ENCODE measurements at regions not wholly inside any gene's neighbourhood (a gene's known extent, or its start where the extent isn't known, plus 50 kb on each side); places are given as distances from the start of the nearest gene placed in this dataset.

DNA sequence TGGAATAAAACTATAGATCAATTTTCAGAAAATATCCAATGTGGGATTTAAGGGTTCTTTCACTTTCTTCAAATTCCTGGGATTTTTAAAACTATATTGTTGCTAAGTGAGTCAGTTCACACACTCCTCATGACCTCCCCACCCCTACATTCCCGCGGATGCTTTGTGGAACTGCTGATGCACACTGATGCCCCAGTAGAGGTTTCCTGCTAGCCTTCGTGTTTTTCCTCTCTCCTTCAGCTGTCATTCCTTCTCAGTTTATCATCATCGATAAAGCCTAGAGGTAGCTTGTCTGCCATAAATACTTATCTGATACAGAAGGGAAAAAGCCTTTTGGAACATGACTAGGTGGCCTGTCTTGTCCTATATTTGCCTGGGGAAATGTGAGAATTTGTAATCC lies 67.4 kb upstream of the GALNT5 start:
- no peak for DNase-seq
- in situ Hi-C loops (cut with MboI; ENCODE audit: low pct_unique_long_range_greater_than_20kb, low sequenced_read_pairs), result no loop called here

DNA sequence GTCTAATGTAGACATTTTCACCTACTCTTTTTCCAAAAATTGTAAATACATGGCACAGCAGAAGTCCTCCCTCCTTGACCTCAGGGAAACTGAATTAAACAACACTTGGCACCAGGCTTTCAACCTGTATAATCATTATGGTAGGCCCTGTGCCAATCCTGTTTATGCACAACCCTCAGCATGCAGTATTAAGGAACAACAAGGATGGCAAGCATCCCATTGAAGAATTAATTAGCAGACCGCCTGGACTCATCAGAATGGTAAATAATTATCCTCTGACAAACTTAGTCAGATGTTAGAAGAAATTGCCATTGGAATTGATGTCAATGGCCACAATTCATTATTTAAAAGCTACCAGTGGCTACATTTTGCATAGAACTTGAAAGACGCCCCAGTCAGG lies 66.3 kb upstream of the GALNT5 start:
- in situ Hi-C loops (cut with MboI; ENCODE audit: low pct_unique_long_range_greater_than_20kb, low sequenced_read_pairs), result no loop called here
- DNase-seq, result no peak

DNA sequence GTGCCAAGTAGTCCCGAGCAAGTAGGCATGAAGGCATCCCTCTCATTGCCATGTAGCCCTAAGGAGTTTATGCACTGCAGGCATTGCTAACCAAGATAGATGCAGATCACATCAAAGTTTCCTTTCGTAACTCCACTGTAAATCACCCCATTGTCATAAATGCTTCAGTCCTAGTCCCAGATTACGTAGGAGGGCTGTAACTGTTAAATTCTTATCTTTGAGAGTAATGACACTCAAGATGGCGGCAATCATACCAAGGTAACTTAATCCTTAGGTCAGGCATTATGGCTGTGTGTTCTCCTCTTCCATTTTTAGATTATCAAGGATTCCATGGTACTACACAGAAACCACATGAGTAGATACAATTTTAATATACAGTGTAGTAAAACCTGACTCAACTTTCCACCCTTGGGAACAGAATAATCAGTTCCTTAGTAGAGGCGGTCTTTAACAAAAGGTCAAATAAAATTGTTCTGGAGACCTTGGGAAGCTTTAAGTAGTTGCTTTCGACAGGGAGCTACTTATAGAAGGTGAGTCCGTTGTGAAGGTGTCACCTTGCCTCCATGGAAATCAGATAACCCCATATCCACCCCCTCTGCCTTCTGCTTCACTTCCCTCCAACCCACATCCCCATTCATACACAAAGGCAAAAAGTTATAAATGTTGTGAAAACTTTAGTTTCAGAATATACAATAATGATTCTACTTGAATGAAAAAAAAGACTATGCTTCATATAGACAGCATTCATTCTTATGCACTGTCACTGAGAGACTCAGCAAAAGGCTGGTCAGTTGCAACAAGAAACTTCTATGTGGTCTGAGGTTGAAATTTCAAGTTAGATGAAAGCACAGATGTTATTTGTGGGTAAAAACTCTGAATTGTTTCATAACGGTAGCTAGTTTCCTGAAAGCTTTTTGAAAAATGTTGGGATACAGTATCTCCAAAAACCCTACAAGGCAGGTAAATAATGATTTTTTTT lies 64.8 kb upstream of the GALNT5 start:
- DNase-seq, result no peak
- in situ Hi-C loops (cut with MboI; ENCODE audit: low pct_unique_long_range_greater_than_20kb, low sequenced_read_pairs), result no loop called here

DNA sequence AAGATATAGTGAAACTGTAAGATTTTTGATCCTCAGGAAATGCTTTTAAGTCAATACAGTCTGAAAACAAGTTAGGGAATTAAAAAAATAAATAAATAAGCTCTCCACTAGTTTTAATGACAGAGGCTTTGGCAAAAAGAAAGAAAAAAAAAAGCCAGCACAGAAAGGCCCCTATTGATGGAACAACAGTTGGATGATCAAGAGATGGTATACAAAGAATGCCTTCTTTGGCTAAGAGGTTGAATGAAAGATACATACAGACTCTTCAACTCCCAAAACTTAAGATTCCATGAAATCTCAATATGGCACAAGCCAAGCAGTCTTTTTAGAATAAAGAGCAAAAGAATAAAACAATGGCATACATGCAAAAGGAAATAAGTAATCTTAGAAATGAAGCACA lies 64.0 kb upstream of the GALNT5 start:
- in situ Hi-C loops (cut with MboI; ENCODE audit: low pct_unique_long_range_greater_than_20kb, low sequenced_read_pairs), result no loop called here
- no peak for DNase-seq

DNA sequence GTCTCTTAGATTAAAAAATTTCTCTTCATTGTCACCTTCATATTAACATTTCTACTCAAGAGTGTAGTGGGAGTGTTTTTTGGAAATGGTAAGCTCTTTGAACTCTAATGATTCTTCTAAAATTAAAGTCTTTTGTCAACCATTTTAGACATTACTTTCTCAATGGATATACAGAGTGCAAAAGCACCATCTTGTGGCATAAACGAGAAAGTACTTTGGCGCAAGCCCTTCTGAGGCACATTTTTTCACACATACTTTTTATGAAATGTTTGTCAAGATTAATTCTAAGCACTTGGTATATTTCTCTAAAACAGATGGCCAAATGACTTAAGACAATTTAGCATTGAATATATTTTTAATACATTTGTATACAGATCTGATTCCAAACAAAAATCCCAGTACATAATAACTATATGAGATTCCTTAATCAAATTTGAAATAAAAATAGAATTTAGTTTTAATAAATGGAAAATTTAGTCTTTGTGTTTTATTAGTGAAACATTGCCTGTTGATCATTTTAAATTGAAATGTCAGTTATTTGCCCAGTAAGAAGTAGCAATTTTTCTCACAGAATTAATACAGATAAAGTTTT lies 63.3 kb upstream of the GALNT5 start:
- in situ Hi-C loops (cut with MboI; ENCODE audit: low pct_unique_long_range_greater_than_20kb, low sequenced_read_pairs), result no loop called here

DNA sequence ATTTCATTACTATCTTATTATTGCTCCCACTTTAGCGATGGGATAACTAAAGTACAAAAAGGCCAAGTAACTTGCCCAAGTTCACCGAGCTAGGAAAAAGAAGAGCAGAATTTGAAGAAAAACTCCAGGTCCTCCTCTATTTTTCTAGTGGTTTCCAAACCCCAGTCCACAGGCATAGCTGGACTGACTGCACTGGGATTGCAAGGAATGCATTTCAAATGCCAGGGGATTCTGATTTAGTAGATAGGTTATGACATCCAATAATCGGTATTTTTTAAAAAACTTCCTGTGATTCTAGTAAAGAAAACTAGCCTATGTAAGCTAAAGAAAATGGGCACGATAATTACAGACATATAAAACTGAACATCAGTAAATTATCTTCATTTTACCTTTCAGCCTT lies 62.7 kb upstream of the GALNT5 start:
- DNase-seq, result no peak
- in situ Hi-C loops (cut with MboI; ENCODE audit: low pct_unique_long_range_greater_than_20kb, low sequenced_read_pairs), result no loop called here

More for the DNA sequence above, 63.3 kb upstream of the GALNT5 start:
- DNase-seq, result peak; percentile 50

DNA sequence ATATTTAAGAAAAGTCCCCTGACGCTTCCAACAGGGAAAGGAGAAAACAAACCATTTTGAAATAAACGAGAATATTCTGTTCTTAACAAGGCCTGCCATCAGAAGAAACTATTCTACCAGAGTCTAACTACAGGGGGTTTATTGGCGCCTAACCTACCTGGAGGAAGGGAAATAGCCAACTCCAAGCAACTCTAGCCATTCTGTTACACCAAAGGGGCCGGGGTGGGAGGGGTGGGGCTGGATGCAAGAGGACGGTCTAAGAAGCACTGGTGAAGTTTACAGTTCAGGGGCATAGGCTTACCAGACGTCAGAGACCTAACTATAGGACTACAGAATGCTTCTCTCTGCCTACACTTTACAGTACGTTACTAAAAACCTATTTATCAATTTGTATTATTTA lies 60.5 kb upstream of the GALNT5 start:
- in situ Hi-C loops (cut with MboI; ENCODE audit: low pct_unique_long_range_greater_than_20kb, low sequenced_read_pairs), result no loop called here
- no peak for DNase-seq

DNA sequence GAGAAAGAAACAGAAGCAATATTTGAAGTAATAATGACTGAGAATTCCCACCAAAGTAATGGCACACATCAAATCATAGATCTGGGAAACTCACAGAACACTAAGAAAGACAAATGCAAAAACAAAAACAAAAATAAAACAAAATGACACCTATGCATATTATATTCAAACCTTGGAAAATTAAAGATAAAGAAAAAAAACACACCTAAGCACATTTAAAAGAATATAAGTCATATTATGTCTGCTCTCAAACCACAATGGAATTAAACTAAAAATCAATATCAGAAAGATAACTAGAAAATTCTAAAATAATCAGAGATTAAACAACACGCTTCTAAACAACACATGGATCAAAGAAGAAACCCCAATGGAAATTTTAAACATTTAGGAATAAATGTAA lies 59.7 kb upstream of the GALNT5 start:
- in situ Hi-C loops (cut with MboI; ENCODE audit: low pct_unique_long_range_greater_than_20kb, low sequenced_read_pairs), result no loop called here
- DNase-seq, result no peak

DNA sequence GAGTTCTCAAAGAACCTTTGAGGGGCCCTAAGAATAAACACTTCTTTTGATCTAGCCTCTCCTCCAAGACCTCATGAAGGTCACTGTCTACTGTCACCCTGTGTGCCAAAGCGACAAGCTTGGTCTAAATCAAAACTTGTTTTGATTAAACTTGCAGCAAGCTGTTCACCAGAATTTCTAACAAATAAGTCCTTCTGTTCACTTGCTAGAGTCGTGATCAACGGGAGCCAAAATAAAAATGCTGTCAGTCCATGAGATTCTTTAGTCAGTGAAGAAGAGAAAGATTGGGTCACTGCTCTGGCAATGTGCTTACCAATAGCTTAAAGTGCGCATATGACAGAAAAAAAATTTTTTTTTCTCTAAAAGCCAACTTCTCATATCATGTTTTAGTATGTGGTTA lies 53.9 kb upstream of the GALNT5 start:
- in situ Hi-C loops (cut with MboI; ENCODE audit: low pct_unique_long_range_greater_than_20kb, low sequenced_read_pairs), result no loop called here

DNA sequence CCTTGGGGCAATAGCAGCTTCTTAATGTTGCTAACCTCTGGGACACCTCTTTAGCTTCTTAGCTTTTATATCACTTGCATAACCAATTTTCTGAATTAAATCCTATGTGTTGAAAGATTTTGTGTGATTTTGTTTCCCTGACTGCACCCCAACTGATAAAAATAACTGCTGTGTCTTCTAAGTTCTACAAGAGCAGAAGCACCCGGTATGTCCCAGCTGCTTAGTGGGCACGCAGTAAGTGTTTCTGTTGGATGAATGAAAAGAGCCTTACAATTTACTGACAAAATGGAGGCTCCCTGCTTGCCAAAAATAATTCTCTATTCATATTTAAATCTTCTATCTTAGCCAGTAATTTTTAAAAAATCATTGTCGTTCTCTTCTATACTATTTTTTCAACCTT lies 53.1 kb upstream of the GALNT5 start:
- DNase-seq, result no peak
- in situ Hi-C loops (cut with MboI; ENCODE audit: low pct_unique_long_range_greater_than_20kb, low sequenced_read_pairs), result no loop called here

More for the DNA sequence above, 53.9 kb upstream of the GALNT5 start:
- no peak for DNase-seq

DNA sequence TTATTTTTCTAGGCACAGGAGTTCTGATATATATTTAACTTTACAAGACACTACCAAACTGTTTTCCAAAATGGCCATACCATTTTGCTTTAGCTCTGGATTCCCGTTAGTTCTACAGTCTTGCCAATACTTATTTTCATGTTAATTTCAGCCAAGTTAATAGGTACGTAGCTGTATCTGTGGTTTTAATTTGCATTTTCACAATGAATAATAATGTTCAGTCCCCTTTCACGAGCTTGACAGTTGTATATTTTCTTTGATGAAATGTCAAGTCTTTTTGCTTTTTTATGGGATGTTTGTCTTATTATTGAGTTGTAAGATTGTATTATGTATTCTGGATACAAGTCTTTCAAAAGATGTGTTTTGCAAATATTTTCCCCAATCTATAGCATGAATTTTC lies 50.6 kb upstream of the GALNT5 start:
- DNase-seq, result no peak
- in situ Hi-C loops (cut with MboI; ENCODE audit: low pct_unique_long_range_greater_than_20kb, low sequenced_read_pairs), result no loop called here
